ENCODE measurements at regions not wholly inside any gene's neighbourhood (a gene's known extent, or its start where the extent isn't known, plus 50 kb on each side); places are given as distances from the start of the nearest gene placed in this dataset.

GRCh38 chr4:60590116-60590515 lies 610.0 kb upstream of the ADGRL3 start:
- no peak for TF ChIP-seq CTCF (IDR thresholded peaks at IDR 0.05)
- no peak for TF ChIP-seq POLR2A (IDR thresholded peaks at IDR 0.05)

Data from right lobe of liver (tissue), 4 donors.